ENCODE measurements at regions not wholly inside any gene's neighbourhood (a gene's known extent, or its start where the extent isn't known, plus 50 kb on each side); places are given as distances from the start of the nearest gene placed in this dataset.

GRCh38 chr9:19998823-19999455 lies 210.1 kb upstream of the SLC24A2 start:
- DNase-seq (ENCODE audit: low spot score) = no peak

GRCh38 chr9:19998153-19998552 lies 209.3 kb upstream of the SLC24A2 start:
- DNase-seq (ENCODE audit: low spot score) = no peak

- no peak for DNase-seq (ENCODE audit: low spot score)
These were observed 206.8 kb upstream of the SLC24A2 start for GRCh38 chr9:19995619-19996018.

GRCh38 chr9:19994296-19994695 lies 205.5 kb upstream of the SLC24A2 start:
- DNase-seq (ENCODE audit: low spot score) = no peak

- DNase-seq (ENCODE audit: low spot score) = no peak
These were observed 203.7 kb upstream of the SLC24A2 start for GRCh38 chr9:19992556-19992955.

- no peak for DNase-seq (ENCODE audit: low spot score)
These were observed 200.4 kb upstream of the SLC24A2 start for GRCh38 chr9:19989213-19989612.

- no peak for DNase-seq (ENCODE audit: low spot score)
These were observed 199.4 kb upstream of the SLC24A2 start for GRCh38 chr9:19988281-19988680.

- DNase-seq (ENCODE audit: low spot score) = no peak
These were observed 196.2 kb upstream of the SLC24A2 start for GRCh38 chr9:19985081-19985480.

GRCh38 chr9:19976226-19976625 lies 187.4 kb upstream of the SLC24A2 start:
- no peak for DNase-seq (ENCODE audit: low spot score)

- DNase-seq (ENCODE audit: low spot score) = no peak
These were observed 186.7 kb upstream of the SLC24A2 start for GRCh38 chr9:19975499-19975898.

- no peak for DNase-seq (ENCODE audit: low spot score)
These were observed 180.9 kb upstream of the SLC24A2 start for GRCh38 chr9:19969721-19970120.

GRCh38 chr9:19967888-19968459 lies 179.1 kb upstream of the SLC24A2 start:
- no peak for DNase-seq (ENCODE audit: low spot score)

- DNase-seq (ENCODE audit: low spot score) = no peak
These were observed 178.5 kb upstream of the SLC24A2 start for GRCh38 chr9:19967216-19967887.

GRCh38 chr9:19965336-19965735 lies 176.5 kb upstream of the SLC24A2 start:
- no peak for DNase-seq (ENCODE audit: low spot score)

GRCh38 chr9:19947996-19948395 lies 159.2 kb upstream of the SLC24A2 start:
- DNase-seq (ENCODE audit: low spot score) = no peak

GRCh38 chr9:19946441-19947109 lies 157.7 kb upstream of the SLC24A2 start:
- no peak for DNase-seq (ENCODE audit: low spot score)

GRCh38 chr9:19941874-19942273 lies 153.0 kb upstream of the SLC24A2 start:
- DNase-seq (ENCODE audit: low spot score) = no peak

GRCh38 chr9:19940811-19941535 lies 152.1 kb upstream of the SLC24A2 start:
- no peak for DNase-seq (ENCODE audit: low spot score)

GRCh38 chr9:19939734-19940278 lies 151.0 kb upstream of the SLC24A2 start:
- no peak for DNase-seq (ENCODE audit: low spot score)

- no peak for DNase-seq (ENCODE audit: low spot score)
These were observed 150.3 kb upstream of the SLC24A2 start for GRCh38 chr9:19938990-19939733.

- DNase-seq (ENCODE audit: low spot score) = no peak
These were observed 148.3 kb upstream of the SLC24A2 start for GRCh38 chr9:19937121-19937520.

Data from HuH-7 (cell line).